HCEC 1CT (cell line): ENCODE measurements at regions not wholly inside any gene's neighbourhood (a gene's known extent, or its start where the extent isn't known, plus 50 kb on each side); places are given as distances from the start of the nearest gene placed in this dataset.

ENCODE experiments used
- DNase-seq: peaks from one replicate; pipeline ENCODE4 v3.0.0-alpha.2; 2017

DNA sequence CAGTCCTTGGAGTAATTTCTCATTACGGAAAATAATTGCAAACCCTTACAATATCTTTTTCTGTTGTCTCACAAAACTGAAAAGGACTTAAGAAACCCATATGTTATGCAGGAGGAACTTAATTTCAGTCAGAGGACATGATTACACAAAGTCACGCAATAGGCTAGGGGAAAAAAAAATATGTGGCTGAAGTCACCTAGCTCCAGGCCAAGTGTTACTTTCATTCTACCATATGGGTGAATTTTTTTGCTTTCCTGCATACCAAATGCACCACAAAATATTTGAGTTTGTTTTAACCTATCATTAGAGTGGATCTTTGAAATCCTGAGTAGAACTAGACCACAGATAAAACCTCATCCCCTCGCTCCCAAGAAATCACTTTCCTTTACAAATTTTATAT, 523.5 kb downstream of the CAAP1 start:
- DNase-seq: no peak

- no peak for DNase-seq
Measured at GRCh38 chr9:26368241-26368640, 524.4 kb downstream of the CAAP1 start.

DNA sequence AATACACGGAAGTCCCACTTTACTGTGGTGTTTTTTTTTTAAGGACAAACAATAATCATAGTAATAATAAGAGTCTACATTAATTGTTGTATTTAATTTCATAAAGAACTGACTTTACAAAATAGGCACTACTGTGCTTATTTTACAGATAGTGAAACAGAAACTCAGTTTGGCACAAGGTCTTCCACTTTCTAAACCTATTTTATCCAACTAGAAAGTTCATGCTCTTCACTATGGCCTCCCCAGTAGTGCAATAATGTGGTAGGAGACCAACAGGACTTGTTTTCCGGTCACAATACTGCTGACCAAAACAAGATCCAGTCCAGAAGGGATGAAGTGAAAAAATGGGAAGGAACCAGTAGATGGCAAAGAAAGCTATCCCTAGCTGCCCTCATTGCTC, 531.6 kb downstream of the CAAP1 start:
- no peak for DNase-seq

DNA sequence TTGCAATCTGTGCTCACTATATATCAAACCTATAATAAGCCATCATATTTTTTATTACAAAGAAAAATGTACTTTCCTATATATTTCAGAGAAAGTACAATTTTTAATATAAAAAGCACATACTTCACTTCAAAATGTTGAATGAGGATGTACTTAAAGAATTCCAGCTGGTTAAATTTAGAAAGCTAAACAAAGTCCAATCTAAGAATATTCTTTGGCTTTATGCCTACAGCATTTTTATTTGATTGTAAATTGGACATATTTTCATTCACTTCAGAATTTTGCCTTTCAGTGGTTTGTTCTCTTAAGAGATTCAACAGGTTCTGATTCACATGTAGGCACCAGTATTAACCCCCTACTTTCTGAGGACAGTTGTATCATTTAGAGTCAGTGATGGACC, 533.8 kb downstream of the CAAP1 start:
- no peak for DNase-seq

GRCh38 chr9:26357803-26358344, 534.7 kb downstream of the CAAP1 start:
- DNase-seq: no peak

GRCh38 chr9:26356491-26356890, 536.1 kb downstream of the CAAP1 start:
- DNase-seq: no peak

DNA sequence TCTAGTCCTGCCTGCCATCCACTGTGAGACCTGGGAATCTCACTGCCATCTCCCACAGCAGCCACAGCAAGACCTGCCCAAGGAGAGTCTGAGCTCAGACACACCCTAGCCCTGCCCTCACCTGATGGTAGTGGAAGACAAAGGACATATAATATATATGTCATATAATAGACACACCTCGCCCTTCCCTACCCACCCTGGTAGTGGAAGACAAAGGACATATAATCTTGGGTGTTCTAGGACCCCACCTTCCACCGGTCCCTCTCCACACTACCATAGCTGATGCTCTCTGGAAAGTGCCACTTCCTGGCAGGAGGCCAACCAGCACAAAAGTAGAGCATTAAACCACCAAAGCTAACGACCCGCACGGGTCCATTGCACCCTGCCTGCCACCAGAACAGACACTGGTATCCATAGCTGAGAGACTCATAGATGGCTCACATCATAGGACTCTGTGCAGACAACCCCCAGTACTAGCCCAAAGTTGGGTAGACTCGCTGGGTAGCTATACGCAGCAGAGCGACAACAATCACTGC, 545.6 kb downstream of the CAAP1 start:
- DNase-seq: no peak

DNA sequence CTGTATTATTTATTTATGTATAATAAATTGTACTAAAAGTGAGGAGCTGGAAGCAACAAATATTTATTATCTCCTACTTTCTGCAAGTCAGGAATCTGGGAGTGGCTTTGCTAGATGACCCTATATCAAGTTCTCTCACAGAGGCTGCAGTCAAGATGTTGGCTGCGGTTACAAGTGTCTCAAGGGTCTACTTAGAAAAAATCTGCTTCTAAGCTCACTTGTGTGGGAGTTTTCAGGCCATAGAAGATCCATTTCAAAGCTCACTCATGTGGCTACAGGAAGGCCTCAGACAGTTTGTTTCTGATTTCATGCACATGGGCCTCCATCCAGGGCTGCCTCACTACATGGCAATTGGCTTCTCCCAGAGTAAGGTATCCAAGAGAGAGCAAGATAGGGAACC, 551.1 kb downstream of the CAAP1 start:
- DNase-seq: no peak

GRCh38 chr9:26339796-26340195, 552.8 kb downstream of the CAAP1 start:
- DNase-seq: no peak

GRCh38 chr9:26335116-26335515, 557.5 kb downstream of the CAAP1 start:
- DNase-seq: no peak

DNA sequence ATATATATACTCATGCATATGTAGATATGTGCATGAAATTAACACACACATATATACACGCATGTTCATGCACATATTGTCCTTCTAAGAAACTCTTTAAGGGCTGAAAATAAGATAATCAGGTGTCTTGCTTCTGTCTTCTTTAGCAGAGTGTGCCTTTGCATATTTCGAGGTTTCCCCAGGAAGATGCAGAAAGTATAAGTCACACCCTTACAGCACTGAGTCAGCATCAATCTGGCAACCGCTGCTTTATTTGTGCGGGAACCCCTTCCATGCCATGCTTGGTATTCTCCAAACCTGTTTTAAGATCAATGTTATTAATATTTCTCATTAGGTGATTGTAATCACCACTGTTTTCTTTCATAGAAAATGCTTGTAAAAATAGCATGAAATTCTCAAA, 557.9 kb downstream of the CAAP1 start:
- no peak for DNase-seq

- DNase-seq: no peak
Measured at GRCh38 chr9:26331223-26331622, 561.4 kb downstream of the CAAP1 start.

- no peak for DNase-seq
Measured at GRCh38 chr9:26329974-26330373, 562.6 kb downstream of the CAAP1 start.

- peak; percentile 49 for DNase-seq
Measured at GRCh38 chr9:26326563-26326962, 566.0 kb downstream of the CAAP1 start.

DNA sequence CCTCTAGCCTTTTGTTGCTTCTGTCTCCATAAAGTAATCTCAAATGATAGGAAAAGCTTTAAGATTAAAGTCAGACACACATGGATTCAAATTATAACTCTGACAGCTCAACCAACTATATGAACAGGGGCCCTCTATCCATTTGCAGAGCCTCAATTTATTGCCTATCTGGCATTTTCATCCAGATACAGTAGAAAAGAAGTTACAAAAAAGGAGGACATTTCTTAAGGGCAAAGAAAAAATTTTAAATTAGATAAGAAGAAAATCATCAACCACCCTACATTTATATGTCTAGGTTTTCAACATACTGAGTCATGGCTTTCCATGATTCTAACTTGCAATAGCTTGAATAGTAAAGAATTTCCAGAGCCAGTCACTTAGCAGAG, 567.2 kb downstream of the CAAP1 start:
- no peak for DNase-seq

DNA sequence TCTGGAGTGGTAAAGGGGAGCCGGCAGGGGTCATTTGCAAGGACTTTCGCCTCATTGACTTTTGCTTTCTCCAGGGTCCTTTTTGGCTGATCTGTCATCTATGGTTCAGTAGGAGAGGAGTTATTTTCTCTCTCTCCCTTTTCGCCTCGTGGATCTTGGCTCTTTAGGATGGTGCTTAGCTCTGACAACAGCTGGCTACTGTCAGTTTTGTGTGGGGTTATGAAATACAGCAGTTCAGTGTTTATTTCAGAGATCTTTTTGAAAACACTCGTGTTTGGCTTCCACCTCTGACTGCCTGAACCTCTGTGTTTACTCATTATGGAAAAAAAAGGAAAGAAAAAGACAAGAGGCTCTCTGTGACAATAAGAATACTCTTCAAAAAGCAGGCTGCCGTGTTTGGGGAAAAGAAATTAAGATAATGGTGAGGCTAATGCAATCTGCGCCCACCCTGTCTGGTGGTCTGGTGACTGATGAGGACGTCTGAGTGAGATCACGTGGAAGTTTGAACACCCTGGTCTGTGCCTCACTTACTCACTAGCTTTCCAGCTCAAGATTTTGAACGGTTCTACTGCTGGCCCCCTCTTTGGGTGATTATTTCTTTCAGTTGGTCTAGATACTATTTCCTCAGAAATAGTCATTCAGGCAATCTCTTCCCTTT, 567.7 kb downstream of the CAAP1 start:
- peak; percentile 32 for DNase-seq

GRCh38 chr9:26321935-26322334, 570.7 kb downstream of the CAAP1 start:
- DNase-seq: no peak

DNA sequence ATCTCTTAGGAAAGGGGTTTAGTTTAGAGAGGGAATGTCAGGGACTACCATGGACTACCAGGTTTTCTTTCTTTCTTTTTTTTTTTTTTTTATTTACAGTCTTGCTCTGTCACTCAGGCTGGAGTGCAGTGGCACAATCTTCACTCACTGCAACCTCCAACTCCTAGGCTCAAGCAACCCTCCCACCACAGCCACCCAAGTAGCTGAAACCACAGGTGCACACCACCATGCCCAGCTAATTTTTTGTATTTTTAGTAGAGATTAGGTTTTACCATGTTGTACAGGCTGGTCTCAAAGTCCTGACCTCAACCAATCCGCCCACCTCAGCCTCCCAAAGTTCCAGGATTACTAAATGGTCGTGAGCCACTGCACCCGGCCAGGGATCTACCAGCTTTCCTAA, 572.7 kb downstream of the CAAP1 start:
- DNase-seq: no peak

- no peak for DNase-seq
Measured at GRCh38 chr9:26313108-26313507, 579.5 kb downstream of the CAAP1 start.

DNA sequence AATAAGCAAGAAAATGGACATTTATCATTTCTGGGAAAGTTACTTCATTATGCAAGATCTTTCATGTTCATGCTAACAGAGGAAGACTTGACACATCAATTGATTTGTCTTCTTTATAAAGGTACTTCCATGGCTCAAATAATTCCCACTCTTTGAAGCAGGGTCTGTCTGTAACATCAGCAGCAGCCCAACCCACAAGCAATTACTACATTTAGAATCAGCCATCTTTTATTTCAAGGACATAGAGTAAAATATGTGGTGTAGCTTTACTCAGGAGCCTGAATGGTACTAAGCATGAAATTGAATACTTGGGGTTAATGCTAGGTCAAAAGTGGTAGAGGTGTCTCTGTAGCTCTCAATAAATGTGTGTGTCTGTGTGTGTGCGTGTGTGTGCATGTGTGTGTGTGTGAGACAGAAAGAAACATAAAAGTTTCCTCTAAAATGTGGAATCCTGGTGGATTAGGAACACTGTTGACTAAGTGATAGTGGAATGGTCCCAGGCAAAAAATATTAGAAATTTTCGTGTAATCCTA, 581.1 kb downstream of the CAAP1 start:
- no peak for DNase-seq

DNA sequence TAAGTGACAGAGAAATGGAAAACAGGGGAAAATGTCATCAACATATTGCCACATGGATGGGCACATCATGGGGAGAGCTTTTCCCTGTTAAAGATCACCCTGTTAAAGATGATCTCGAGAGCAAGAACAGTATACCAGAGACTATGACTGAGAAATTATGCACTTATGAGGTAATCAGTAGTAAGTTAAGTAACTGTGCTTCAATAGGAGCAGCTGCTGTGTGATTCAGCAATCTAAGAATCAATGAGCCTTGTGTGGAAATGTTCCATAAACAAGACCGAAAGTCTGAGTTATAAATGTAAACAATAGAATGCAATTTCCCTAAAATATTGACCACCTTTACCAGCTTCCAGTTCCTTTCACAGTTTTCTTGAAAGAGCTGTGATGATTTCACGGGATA, 582.3 kb downstream of the CAAP1 start:
- DNase-seq: peak; percentile 63

- DNase-seq: peak; percentile 52
Measured at GRCh38 chr9:26308328-26308727, 584.3 kb downstream of the CAAP1 start.

DNA sequence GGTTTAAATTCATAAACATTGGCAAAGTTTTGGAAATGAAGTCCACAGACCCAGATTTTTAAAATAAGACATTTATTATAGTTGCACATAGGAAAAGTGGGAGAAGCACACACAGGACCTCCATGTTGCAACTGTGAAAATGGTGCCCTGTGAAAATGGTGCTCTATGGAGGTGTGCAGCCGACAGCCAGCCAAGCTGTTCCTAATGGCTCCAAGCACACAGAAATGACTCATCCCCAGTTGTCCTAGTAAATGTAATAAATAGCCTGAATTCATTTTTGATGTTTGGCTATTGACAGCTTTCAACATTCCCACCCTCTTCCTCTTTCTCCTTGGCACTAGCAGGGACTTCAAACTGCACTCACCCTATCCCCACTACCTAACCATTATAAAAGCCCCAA, 590.9 kb downstream of the CAAP1 start:
- no peak for DNase-seq

GRCh38 chr9:26301046-26301445, 591.6 kb downstream of the CAAP1 start:
- DNase-seq: no peak
